Omental fat pad (tissue), 3 donors: ENCODE measurements at regions not wholly inside any gene's neighbourhood (a gene's known extent, or its start where the extent isn't known, plus 50 kb on each side); places are given as distances from the start of the nearest gene placed in this dataset.

Experiments
- ATAC-seq: fragments of 150-250 bp; one replicate; pipeline ENCODE4 v1.9.1; 2016; ENCODE audit warnings: mild to moderate bottlenecking, moderate library complexity; ENCODE audit not compliant: low FRiP score
- DNase-seq: peaks from one replicate; pipeline ENCODE4 v3.0.0-alpha.2; 2019; ENCODE audit warnings: low spot score
- CTCF ChIP-seq, 3 donors: fragments of 450-650 bp; IDR thresholded peaks; one replicate each; pipeline ENCODE4 v1.5.1; 2016 to 2017; ENCODE audit warnings: antibody characterized with exemption in 3 of 3, mild to moderate bottlenecking in 3 of 3, moderate library complexity in 2 of 3

- ATAC-seq (peak; percentile 84), DNase-seq (no peak)
Observed at GRCh38 chr6:73923905-73924485, 228.0 kb downstream of the CD109 start.

GRCh38 chr6:73903155-73903554, 207.2 kb downstream of the CD109 start:
- ATAC-seq (no peak), DNase-seq (no peak)
- no peak for TF ChIP-seq CTCF (IDR thresholded peaks at IDR 0.05)

More at GRCh38 chr6:73923905-73924485, 228.0 kb downstream of the CD109 start:
- no peak for TF ChIP-seq CTCF (IDR thresholded peaks at IDR 0.05)

- no peak for TF ChIP-seq CTCF (IDR thresholded peaks at IDR 0.05)
- DNase-seq (no peak), ATAC-seq (no peak)
Observed at GRCh38 chr6:73901986-73902385, 206.0 kb downstream of the CD109 start.

GRCh38 chr6:73901311-73901710, 205.3 kb downstream of the CD109 start:
- no peak for DNase-seq
- no peak for TF ChIP-seq CTCF (IDR thresholded peaks at IDR 0.05)
- no peak for ATAC-seq

GRCh38 chr6:73898599-73898998, 202.6 kb downstream of the CD109 start:
- no peak for TF ChIP-seq CTCF (IDR thresholded peaks at IDR 0.05)
- no peak for ATAC-seq
- no peak for DNase-seq

- DNase-seq (no peak), ATAC-seq (no peak)
- no peak for TF ChIP-seq CTCF (IDR thresholded peaks at IDR 0.05)
Observed at GRCh38 chr6:73893696-73894095, 197.7 kb downstream of the CD109 start.

GRCh38 chr6:73888050-73888449, 192.0 kb downstream of the CD109 start:
- no peak for ATAC-seq
- no peak for TF ChIP-seq CTCF (IDR thresholded peaks at IDR 0.05)
- no peak for DNase-seq
